Keratinocyte (primary cell): ENCODE measurements at regions not wholly inside any gene's neighbourhood (a gene's known extent, or its start where the extent isn't known, plus 50 kb on each side); places are given as distances from the start of the nearest gene placed in this dataset.

Experiments used
- DNase-seq: peaks from one replicate; pipeline ENCODE4 v3.0.0-alpha.2; 2011; ENCODE audit warnings: low read depth, missing footprints, low spot score
- FAIRE-seq: peaks from 2 replicates; lab custom pipeline; 2011; peaks lifted over from hg19 to GRCh38; lab: Jason Lieb, UNC
- H2AFZ ChIP-seq: 2 replicates; pipeline ENCODE4 v1.6.0; 2012; ENCODE audit warnings: low read length, control low read depth, inconsistent platforms; ENCODE audit not compliant: control insufficient read depth
- H3K27ac ChIP-seq: 2 replicates; pipeline ENCODE4 v1.5.1; 2011; ENCODE audit warnings: low read length; ENCODE audit not compliant: control insufficient read depth, insufficient read depth
- H3K27me3 ChIP-seq: 3 replicates; pipeline ENCODE4 v1.6.0; 2011; ENCODE audit warnings: low read length; ENCODE audit not compliant: control insufficient read depth, insufficient read depth; ENCODE audit errors: extremely low read depth
- H3K36me3 ChIP-seq, 2 experiments: 2 replicates in 1 of 2; 3 replicates in 1 of 2; pipeline ENCODE4 v1.5.1; 2011; ENCODE audit warnings: low read length in 2 of 2, mild to moderate bottlenecking in 1 of 2; ENCODE audit not compliant: control insufficient read depth in 2 of 2, insufficient read depth in 2 of 2; ENCODE audit errors: extremely low read depth in 1 of 2
- H3K4me1 ChIP-seq: 3 replicates; pipeline ENCODE4 v1.5.1; 2011; ENCODE audit warnings: low read length; ENCODE audit not compliant: control insufficient read depth, insufficient read depth; ENCODE audit errors: extremely low read depth
- H3K4me2 ChIP-seq: 3 replicates; pipeline ENCODE4 v1.6.0; 2011; ENCODE audit warnings: low read depth, low read length; ENCODE audit not compliant: control insufficient read depth, insufficient read depth; ENCODE audit errors: extremely low read depth
- H3K4me3 ChIP-seq, 3 experiments: fragments of 200-600 bp in 1 of 3; sonication (generic) in 1 of 3; 2 replicates in 2 of 3; 3 replicates in 1 of 3; pipeline ENCODE4 v1.5.1; 2011 to 2016; ENCODE audit warnings: low read length in 3 of 3, mild to moderate bottlenecking in 3 of 3, control low read depth in 2 of 3, inconsistent platforms in 1 of 3, low read depth in 1 of 3, mixed read lengths in 1 of 3, mixed run types in 1 of 3, moderate library complexity in 1 of 3; ENCODE audit not compliant: control insufficient read depth in 2 of 3, insufficient read depth in 2 of 3; ENCODE audit errors: extremely low read depth in 1 of 3
- H3K79me2 ChIP-seq: 2 replicates; pipeline ENCODE4 v1.6.0; 2012; ENCODE audit warnings: low read length; ENCODE audit not compliant: control insufficient read depth, insufficient read depth
- H3K9ac ChIP-seq: 3 replicates; pipeline ENCODE4 v1.6.0; 2011; ENCODE audit warnings: low read length; ENCODE audit not compliant: control insufficient read depth, insufficient read depth; ENCODE audit errors: extremely low read depth
- H3K9me1 ChIP-seq: 3 replicates; pipeline ENCODE4 v1.6.0; 2011; ENCODE audit warnings: low read length; ENCODE audit not compliant: control insufficient read depth, insufficient read depth; ENCODE audit errors: extremely low read depth
- H3K9me3 ChIP-seq: 2 replicates; pipeline ENCODE4 v1.5.1; 2012; ENCODE audit warnings: low read depth, low read length; ENCODE audit not compliant: control insufficient read depth
- H4K20me1 ChIP-seq: 3 replicates; pipeline ENCODE4 v1.6.0; 2011; ENCODE audit warnings: low read length; ENCODE audit not compliant: control insufficient read depth, insufficient read depth; ENCODE audit errors: extremely low read depth
- EZH2 ChIP-seq: IDR thresholded peaks from one replicate; pipeline ENCODE4 v1.6.1; 2012; ENCODE audit warnings: inconsistent platforms, mild to moderate bottlenecking, low read length, moderate library complexity
- dilution Hi-C: fragments of 300-500 bp; cut with MboI; formaldehyde crosslinking; loops from one replicate; pipeline ENCODE4 v1.7.0; 2020; ENCODE audit warnings: low sequenced_read_pairs; ENCODE audit not compliant: extremely low pct_ligation_motif_present
- TF ChIP-seq, protein P1 (sequence below), 3 experiments: IDR thresholded peaks in 1 of 3; conservative IDR thresholded peaks in 1 of 3; optimal IDR thresholded peaks in 1 of 3; 2 replicates in 2 of 3; 3 replicates in 1 of 3; pipeline versions ENCODE3 to v1.5.1; 2011; ENCODE audit warnings: low read length in 3 of 3, mild to moderate bottlenecking in 3 of 3, moderate library complexity in 2 of 3, control low read depth in 1 of 3, inconsistent platforms in 1 of 3; ENCODE audit not compliant: insufficient read depth in 2 of 3; ENCODE audit errors: extremely low read depth in 1 of 3

DNA sequence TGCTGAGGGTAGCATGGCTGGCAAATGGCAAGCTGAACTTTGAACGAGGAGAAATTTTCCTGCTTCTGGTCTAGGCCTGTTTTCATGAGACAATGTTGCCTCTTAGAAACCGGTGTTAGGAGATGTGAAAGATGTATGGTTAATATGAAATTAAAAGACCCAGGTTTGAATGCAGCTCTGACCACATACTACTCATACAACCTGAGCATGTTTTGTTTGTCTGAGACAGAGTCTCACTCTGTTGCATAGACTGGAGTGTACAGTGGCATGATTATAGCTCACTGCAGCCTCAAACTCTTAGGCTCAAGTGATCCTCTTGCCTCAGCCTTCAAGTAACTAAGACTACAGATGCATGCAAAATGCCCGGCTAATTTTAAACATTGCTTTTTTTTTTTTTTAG lies 193.4 kb upstream of the FZD8 start:
- H3K9me3 ChIP-seq = no peaks in the 10 kb centered on the region
- no peak for FAIRE-seq
- no peaks in the 10 kb centered on the region for H3K9me1 ChIP-seq
- H3K4me3 ChIP-seq = no peak overlapping the region
- H3K4me1 ChIP-seq = no peaks in the 10 kb centered on the region
- DNase-seq = no peak
- no peak overlapping the region for H3K27ac ChIP-seq
- no peaks in the 10 kb centered on the region for H4K20me1 ChIP-seq
- no peaks in the 10 kb centered on the region for H3K36me3 ChIP-seq
- no peak overlapping the region for H2AFZ ChIP-seq
- no peak overlapping the region for H3K4me2 ChIP-seq
- no peaks in the 10 kb centered on the region for H3K79me2 ChIP-seq
- dilution Hi-C loops = no loop called here
- H3K9ac ChIP-seq = no peak overlapping the region
- no peaks in the 10 kb centered on the region for H3K27me3 ChIP-seq
- TF ChIP-seq, protein P1, sequence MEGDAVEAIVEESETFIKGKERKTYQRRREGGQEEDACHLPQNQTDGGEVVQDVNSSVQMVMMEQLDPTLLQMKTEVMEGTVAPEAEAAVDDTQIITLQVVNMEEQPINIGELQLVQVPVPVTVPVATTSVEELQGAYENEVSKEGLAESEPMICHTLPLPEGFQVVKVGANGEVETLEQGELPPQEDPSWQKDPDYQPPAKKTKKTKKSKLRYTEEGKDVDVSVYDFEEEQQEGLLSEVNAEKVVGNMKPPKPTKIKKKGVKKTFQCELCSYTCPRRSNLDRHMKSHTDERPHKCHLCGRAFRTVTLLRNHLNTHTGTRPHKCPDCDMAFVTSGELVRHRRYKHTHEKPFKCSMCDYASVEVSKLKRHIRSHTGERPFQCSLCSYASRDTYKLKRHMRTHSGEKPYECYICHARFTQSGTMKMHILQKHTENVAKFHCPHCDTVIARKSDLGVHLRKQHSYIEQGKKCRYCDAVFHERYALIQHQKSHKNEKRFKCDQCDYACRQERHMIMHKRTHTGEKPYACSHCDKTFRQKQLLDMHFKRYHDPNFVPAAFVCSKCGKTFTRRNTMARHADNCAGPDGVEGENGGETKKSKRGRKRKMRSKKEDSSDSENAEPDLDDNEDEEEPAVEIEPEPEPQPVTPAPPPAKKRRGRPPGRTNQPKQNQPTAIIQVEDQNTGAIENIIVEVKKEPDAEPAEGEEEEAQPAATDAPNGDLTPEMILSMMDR (optimal IDR thresholded peaks at IDR 0.05 in 1 of 3, IDR thresholded peaks at IDR 0.05 in 1 of 3, conservative IDR thresholded peaks at IDR 0.05 in 1 of 3; ENCODE audit: extremely low read depth in 1 of 3, insufficient read depth in 2 of 3, low read length in 3 of 3) = no peak
- TF ChIP-seq EZH2 = no peak

DNA sequence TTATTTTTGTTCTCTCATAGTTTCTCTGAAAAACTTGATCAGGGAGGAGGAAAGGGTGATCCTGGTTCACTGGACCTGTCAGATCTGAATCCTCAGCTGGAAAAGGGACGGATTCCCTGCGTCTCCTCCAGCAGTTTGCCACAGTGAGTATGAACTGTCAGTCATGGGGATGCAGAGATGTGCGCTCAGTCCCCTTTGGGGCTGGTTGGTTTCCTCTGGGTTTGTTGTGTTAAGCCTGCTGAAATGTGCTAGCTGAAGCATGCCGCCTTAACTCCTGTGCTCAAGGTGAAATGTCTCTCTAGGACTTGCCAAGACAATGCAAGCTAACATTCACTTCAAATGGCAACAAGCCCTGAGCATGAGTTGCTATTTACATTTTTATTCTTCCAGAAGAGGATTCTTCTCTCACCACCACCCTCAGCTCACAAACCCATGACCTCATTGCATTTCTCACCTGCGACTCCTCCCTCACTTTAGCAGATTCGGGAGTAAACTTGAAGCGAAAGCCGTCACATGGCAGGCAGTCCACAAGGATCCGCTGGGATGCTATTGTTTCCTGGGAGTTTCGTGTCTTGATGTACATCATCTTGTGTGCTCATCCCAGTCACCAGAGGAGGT lies 192.9 kb upstream of the FZD8 start:
- no peaks in the 10 kb centered on the region for H3K4me1 ChIP-seq
- peak overlapping the region; percentile 22 for H3K4me2 ChIP-seq
- H3K36me3 ChIP-seq = no peaks in the 10 kb centered on the region
- FAIRE-seq (peak; percentile 66), DNase-seq (no peak)
- H3K9me3 ChIP-seq = no peaks in the 10 kb centered on the region
- peak overlapping the region; percentile 51 for H2AFZ ChIP-seq
- TF ChIP-seq, protein P1 (optimal IDR thresholded peaks at IDR 0.05 in 1 of 3, IDR thresholded peaks at IDR 0.05 in 1 of 3, conservative IDR thresholded peaks at IDR 0.05 in 1 of 3; ENCODE audit: extremely low read depth in 1 of 3, insufficient read depth in 2 of 3, low read length in 3 of 3) = no peak
- TF ChIP-seq EZH2 = no peak
- H3K27me3 ChIP-seq = no peaks in the 10 kb centered on the region
- H3K9ac ChIP-seq = no peak overlapping the region
- no peaks in the 10 kb centered on the region for H3K9me1 ChIP-seq
- no peaks in the 10 kb centered on the region for H3K79me2 ChIP-seq
- dilution Hi-C loops = no loop called here
- H4K20me1 ChIP-seq = no peaks in the 10 kb centered on the region
- no peak overlapping the region for H3K27ac ChIP-seq
- H3K4me3 ChIP-seq = no peak overlapping the region
